Panc1 (cell line): ENCODE measurements at regions not wholly inside any gene's neighbourhood (a gene's known extent, or its start where the extent isn't known, plus 50 kb on each side); places are given as distances from the start of the nearest gene placed in this dataset.
"Not testable (repeated sequence)": the region's sequence is repeated elsewhere in the genome, so short reads cannot be mapped to it uniquely, and the experiment has no call there.

Source experiments
- ATAC-seq: fragments of 200-7000 bp; cut with Tn5 transposase; 2 replicates; pipeline ENCODE4 v1.9.1; 2020; ENCODE audit warnings: mild to moderate bottlenecking, moderate library complexity
- BruUV-seq: library from RNA; stranded (reverse); fragments of 400-500 nt; replicated peaks from 2 replicates; lab custom pipeline; 2021; lab: Mats Ljungman, UMichigan
- CTCF ChIA-PET: fragments of 300-600 bp; sonication (Branson Sonifier 250); formaldehyde crosslinking; loops from one replicate; lab custom pipeline; 2022; ENCODE audit warnings: antibody characterized with exemption; lab: Charles Lee
- POLR2A ChIA-PET: fragments of 300-600 bp; sonication (Branson Sonifier 250); formaldehyde crosslinking; loops from one replicate; lab custom pipeline; 2022; ENCODE audit warnings: antibody characterized with exemption; lab: Charles Lee
- DNase-seq: peaks from one replicate; pipeline ENCODE4 v3.0.0-alpha.2; 2010; ENCODE audit warnings: low read depth, low spot score
- H3K27ac ChIP-seq: 2 replicates; pipeline ENCODE4 v1.5.1; 2011; ENCODE audit warnings: mild to moderate bottlenecking, low read length, inconsistent platforms
- H3K27me3 ChIP-seq: fragments of 200-500 bp; sonication (Bioruptor generic); 2 replicates; pipeline ENCODE4 v1.6.0; 2014; ENCODE audit warnings: low read length, inconsistent platforms; ENCODE audit not compliant: control insufficient read depth, insufficient read depth
- H3K36me3 ChIP-seq: fragments of 200-500 bp; sonication (Bioruptor generic); 2 replicates; pipeline ENCODE4 v1.5.1; 2014; ENCODE audit warnings: inconsistent platforms, mild to moderate bottlenecking, low read length, moderate library complexity; ENCODE audit not compliant: control insufficient read depth, insufficient read depth
- H3K4me1 ChIP-seq: 2 replicates; pipeline ENCODE4 v1.5.1; 2011; ENCODE audit warnings: inconsistent platforms, mild to moderate bottlenecking, low read length, moderate library complexity; ENCODE audit not compliant: control insufficient read depth, insufficient read depth
- H3K4me3 ChIP-seq, 2 experiments: 2 replicates each; pipeline ENCODE4 v1.5.1; 2011 to 2012; ENCODE audit warnings: low read depth in 2 of 2, low read length in 2 of 2, mild to moderate bottlenecking in 2 of 2, inconsistent platforms in 1 of 2, moderate library complexity in 1 of 2
- H3K9me3 ChIP-seq: fragments of 200-500 bp; sonication (Bioruptor generic); 2 replicates; pipeline ENCODE4 v1.5.1; 2014; ENCODE audit warnings: low read depth, mild to moderate bottlenecking, inconsistent platforms, low read length, moderate library complexity; ENCODE audit not compliant: control insufficient read depth, insufficient read depth
- POLR2AphosphoS5 ChIP-seq: IDR thresholded peaks from 2 replicates; pipeline ENCODE4 v1.6.1; 2012; ENCODE audit warnings: mild to moderate bottlenecking, low read depth, low read length, moderate library complexity
- SIN3A ChIP-seq: IDR thresholded peaks from 2 replicates; pipeline ENCODE4 v1.6.1; 2012; ENCODE audit warnings: low read depth, mild to moderate bottlenecking, low read length, moderate library complexity, borderline replicate concordance; ENCODE audit not compliant: insufficient read depth
- TCF7L2 ChIP-seq: IDR thresholded peaks from 2 replicates; pipeline ENCODE4 v1.6.1; 2011; ENCODE audit warnings: mild to moderate bottlenecking, low read depth, low read length, inconsistent platforms
- in situ Hi-C: cut with HindIII; loops from 2 replicates; pipeline ENCODE4 v1.10.0; 2016; ENCODE audit warnings: low sequenced_read_pairs, low pct_unique_long_range_greater_than_20kb
- intact Hi-C: fragments of 100-400 bp; cut with micrococcal nuclease; formaldehyde crosslinking; loops from one replicate; pipeline ENCODE4 v1.10.0; 2022; ENCODE audit not compliant: unreplicated experiment
- TF ChIP-seq, protein P1 (sequence below), 2 experiments: IDR thresholded peaks; 2 replicates each; pipeline ENCODE4 v1.6.1; 2011 to 2012; ENCODE audit warnings: low read depth in 2 of 2, control low read depth in 1 of 2, low read length in 1 of 2, mild to moderate bottlenecking in 1 of 2, moderate library complexity in 1 of 2; ENCODE audit not compliant: insufficient read depth in 1 of 2
- TF ChIP-seq, protein P2 (sequence below): fragments of 450-650 bp; IDR thresholded peaks from 2 replicates; pipeline ENCODE4 v1.5.1; 2017; ENCODE audit warnings: mild to moderate bottlenecking

GRCh38 chr2:210862283-210863065 is 306.1 kb downstream of the CPS1 start:
- no peaks in the 10 kb centered on the region for H3K9me3 ChIP-seq
- intact Hi-C loops (no loop called here), in situ Hi-C loops (no loop called here)
- POLR2A ChIA-PET: no interaction called here
- ATAC-seq (no peak), DNase-seq (no peak)
- CTCF ChIA-PET: no interaction called here
- no TSS peak for BruUV-seq
- no peak overlapping the region for H3K4me3 ChIP-seq
- TF ChIP-seq, protein P1, sequence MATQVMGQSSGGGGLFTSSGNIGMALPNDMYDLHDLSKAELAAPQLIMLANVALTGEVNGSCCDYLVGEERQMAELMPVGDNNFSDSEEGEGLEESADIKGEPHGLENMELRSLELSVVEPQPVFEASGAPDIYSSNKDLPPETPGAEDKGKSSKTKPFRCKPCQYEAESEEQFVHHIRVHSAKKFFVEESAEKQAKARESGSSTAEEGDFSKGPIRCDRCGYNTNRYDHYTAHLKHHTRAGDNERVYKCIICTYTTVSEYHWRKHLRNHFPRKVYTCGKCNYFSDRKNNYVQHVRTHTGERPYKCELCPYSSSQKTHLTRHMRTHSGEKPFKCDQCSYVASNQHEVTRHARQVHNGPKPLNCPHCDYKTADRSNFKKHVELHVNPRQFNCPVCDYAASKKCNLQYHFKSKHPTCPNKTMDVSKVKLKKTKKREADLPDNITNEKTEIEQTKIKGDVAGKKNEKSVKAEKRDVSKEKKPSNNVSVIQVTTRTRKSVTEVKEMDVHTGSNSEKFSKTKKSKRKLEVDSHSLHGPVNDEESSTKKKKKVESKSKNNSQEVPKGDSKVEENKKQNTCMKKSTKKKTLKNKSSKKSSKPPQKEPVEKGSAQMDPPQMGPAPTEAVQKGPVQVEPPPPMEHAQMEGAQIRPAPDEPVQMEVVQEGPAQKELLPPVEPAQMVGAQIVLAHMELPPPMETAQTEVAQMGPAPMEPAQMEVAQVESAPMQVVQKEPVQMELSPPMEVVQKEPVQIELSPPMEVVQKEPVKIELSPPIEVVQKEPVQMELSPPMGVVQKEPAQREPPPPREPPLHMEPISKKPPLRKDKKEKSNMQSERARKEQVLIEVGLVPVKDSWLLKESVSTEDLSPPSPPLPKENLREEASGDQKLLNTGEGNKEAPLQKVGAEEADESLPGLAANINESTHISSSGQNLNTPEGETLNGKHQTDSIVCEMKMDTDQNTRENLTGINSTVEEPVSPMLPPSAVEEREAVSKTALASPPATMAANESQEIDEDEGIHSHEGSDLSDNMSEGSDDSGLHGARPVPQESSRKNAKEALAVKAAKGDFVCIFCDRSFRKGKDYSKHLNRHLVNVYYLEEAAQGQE (IDR thresholded peaks at IDR 0.05; ENCODE audit: insufficient read depth in 1 of 2, low read depth in 2 of 2, low read length in 1 of 2): no peak
- TF ChIP-seq, protein P2, sequence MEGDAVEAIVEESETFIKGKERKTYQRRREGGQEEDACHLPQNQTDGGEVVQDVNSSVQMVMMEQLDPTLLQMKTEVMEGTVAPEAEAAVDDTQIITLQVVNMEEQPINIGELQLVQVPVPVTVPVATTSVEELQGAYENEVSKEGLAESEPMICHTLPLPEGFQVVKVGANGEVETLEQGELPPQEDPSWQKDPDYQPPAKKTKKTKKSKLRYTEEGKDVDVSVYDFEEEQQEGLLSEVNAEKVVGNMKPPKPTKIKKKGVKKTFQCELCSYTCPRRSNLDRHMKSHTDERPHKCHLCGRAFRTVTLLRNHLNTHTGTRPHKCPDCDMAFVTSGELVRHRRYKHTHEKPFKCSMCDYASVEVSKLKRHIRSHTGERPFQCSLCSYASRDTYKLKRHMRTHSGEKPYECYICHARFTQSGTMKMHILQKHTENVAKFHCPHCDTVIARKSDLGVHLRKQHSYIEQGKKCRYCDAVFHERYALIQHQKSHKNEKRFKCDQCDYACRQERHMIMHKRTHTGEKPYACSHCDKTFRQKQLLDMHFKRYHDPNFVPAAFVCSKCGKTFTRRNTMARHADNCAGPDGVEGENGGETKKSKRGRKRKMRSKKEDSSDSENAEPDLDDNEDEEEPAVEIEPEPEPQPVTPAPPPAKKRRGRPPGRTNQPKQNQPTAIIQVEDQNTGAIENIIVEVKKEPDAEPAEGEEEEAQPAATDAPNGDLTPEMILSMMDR: no peak
- no peak for TF ChIP-seq TCF7L2
- TF ChIP-seq POLR2AphosphoS5: no peak
- TF ChIP-seq SIN3A: no peak
- H3K27me3 ChIP-seq: no peaks in the 10 kb centered on the region
- H3K4me1 ChIP-seq: no peaks in the 10 kb centered on the region
- no peak overlapping the region for H3K27ac ChIP-seq
- H3K36me3 ChIP-seq: no peaks in the 10 kb centered on the region

GRCh38 chr2:210863283-210863682 is 306.9 kb downstream of the CPS1 start:
- Histone ChIP-seq H3K9me3 (no peaks in the 10 kb centered on the region), H3K4me1 (no peaks in the 10 kb centered on the region), H3K4me3 (no peak overlapping the region), H3K27ac (no peak overlapping the region), H3K36me3 (no peaks in the 10 kb centered on the region), H3K27me3 (no peaks in the 10 kb centered on the region)
- ATAC-seq (no peak), DNase-seq (no peak)
- ChIA-PET CTCF (no interaction called here), POLR2A (no interaction called here)
- BruUV-seq: no TSS peak
- TF ChIP-seq, protein P1 (IDR thresholded peaks at IDR 0.05; ENCODE audit: insufficient read depth in 1 of 2, low read depth in 2 of 2, low read length in 1 of 2): no peak
- TF ChIP-seq, protein P2: no peak
- TF ChIP-seq POLR2AphosphoS5 (no peak), SIN3A (no peak), TCF7L2 (no peak)
- in situ Hi-C loops (no loop called here), intact Hi-C loops (no loop called here)

- H3K36me3 ChIP-seq, intact Hi-C loops, POLR2A ChIA-PET, BruUV-seq, CTCF ChIA-PET, H3K27ac ChIP-seq, H3K9me3 ChIP-seq, H3K4me1 ChIP-seq, in situ Hi-C loops, H3K4me3 ChIP-seq, ATAC-seq, DNase-seq, H3K27me3 ChIP-seq: not testable (repeated sequence)
These were observed 315.2 kb downstream of the CPS1 start for GRCh38 chr2:210871566-210871965.
